GM19043 (cell line): ENCODE measurements at regions not wholly inside any gene's neighbourhood (a gene's known extent, or its start where the extent isn't known, plus 50 kb on each side); places are given as distances from the start of the nearest gene placed in this dataset.
"Not testable (repeated sequence)": the region's sequence is repeated elsewhere in the genome, so short reads cannot be mapped to it uniquely, and the experiment has no call there.

Experiments
- ATAC-seq: cut with Tn5 transposase; IDR thresholded peaks from one replicate; pipeline ENCODE4 v1.9.1; 2021; ENCODE audit warnings: low read depth; ENCODE audit not compliant: unreplicated experiment

DNA sequence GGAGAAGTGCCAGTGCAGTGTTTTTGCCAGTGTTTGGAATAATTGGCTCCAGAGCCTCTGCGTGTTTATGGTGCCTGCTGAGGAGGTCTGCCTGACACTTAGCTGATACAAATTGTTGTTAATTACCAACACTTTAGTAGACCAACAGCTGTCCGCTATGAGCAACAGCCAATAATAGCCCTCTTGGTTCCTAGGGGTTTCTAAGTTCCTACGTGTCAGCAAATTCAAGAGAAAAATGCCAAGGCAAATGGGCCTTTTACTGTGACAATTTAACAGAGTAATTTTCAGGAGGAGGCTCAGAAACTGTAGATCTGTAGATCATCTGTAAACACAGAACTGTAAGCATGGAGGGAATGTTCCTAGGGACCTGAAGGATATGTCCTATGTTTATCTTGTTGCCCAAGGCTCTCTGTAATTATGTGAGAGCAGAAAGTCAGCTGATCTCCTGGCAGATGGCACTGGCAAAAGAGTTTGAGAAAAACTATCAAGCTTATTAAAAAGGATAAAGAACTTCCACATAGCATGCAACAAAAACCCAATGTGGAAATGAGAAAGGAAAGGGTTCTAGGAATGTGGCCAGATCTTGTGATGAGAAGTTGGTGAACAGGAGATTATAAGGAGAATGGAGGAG is 157.7 kb downstream of the GJA1 start:
- ATAC-seq: no peak

DNA sequence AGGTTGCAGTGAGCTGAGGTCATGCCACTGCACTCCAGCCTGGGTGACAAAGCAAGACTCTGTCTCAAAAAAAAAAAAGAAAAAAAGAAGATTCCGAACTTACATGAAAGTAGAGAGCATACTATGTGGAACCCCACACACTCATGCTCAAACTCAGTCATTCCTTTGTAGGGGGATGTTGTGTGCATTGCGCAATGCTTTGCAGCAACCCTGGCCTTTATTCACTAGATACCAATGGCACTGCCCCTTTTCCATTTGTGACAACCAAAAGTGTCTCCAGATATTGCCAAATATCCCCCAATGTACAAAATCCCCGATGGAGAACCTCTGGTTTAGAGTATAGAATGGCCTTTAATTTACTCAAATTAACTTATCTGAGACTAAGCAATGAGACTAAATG is 158.6 kb downstream of the GJA1 start:
- no peak for ATAC-seq

GRCh38 chr6:121595646-121596045 is 160.2 kb downstream of the GJA1 start:
- ATAC-seq: no peak

DNA sequence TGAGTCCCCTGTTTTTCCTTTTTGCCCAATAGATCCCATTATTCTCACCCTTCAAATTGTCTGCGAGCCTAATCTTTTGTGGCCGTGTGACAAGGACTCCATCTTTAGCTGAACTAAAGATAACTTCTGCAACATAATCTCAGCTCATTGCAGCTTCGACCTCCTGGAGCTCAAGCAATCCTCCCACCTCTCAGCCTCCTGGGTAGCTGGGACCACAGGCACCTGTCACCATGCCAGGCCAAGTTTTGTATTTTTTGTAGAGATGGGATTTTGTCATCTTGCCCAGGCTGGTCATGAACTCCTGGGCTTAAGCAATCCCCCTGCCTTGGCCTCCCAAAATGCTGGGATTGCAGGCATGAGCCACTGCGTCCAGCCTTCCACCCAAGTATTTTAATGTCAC is 161.0 kb downstream of the GJA1 start:
- ATAC-seq: no peak

DNA sequence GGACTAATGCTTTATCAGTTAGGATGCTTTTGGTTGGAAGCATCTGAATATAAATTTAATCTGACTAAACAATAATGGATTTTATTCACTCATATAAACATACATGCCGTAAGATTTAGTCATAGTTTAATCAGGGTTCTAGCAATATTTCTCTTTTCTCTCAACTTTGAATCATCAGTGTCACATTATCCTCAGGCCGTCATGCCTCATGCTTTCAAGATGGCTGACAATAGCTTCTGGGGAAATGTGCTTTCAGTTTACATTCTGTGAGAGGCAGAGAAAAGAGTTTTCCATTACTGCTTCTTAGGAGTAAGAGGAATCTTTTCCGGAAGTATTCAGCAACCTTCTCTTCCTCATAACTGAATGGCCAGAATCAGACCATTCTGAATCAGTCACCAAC is 162.2 kb downstream of the GJA1 start:
- ATAC-seq: no peak

DNA sequence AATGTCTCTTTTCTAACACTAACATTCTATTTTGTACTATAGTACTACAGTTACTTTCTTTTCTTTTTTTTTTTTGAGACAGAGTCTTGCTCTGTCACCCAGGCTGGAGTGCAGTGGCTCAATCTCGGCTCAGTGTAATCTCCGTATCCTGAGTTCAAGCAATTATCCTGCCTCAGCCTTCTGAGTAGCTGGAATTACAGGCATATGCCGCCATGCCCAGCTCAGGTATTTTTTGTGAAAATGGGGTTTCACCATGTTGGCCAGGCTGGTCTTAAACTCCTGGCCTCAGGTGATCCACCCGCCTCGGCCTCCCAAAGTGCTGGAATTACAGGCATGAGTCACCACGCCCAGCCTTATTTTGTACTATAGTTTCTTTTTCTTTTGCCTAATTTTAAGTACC is 163.9 kb downstream of the GJA1 start:
- ATAC-seq: not testable (repeated sequence)

GRCh38 chr6:121600389-121601168 is 165.1 kb downstream of the GJA1 start:
- no peak for ATAC-seq

GRCh38 chr6:121603486-121603885 is 168.0 kb downstream of the GJA1 start:
- ATAC-seq: no peak

DNA sequence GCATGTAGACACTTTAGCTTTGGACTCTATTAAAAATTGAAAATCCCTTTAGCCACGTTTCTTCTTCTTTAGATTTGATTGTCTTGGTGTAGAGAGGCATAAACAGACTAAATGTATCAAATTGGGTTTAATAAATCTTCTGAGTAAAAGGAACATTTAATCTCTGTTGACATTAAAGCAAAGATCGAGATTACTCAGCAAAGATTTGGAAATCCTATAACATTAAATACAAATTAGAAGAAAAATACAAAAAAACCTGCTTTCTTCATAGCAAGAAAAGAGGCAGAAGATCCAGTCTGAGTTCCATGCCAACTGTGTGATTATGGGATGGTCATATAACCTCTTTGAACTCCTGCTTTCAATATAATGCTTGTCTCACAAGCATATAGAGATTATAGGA is 172.3 kb downstream of the GJA1 start:
- no peak for ATAC-seq

GRCh38 chr6:121608270-121608669 is 172.8 kb downstream of the GJA1 start:
- ATAC-seq: no peak

DNA sequence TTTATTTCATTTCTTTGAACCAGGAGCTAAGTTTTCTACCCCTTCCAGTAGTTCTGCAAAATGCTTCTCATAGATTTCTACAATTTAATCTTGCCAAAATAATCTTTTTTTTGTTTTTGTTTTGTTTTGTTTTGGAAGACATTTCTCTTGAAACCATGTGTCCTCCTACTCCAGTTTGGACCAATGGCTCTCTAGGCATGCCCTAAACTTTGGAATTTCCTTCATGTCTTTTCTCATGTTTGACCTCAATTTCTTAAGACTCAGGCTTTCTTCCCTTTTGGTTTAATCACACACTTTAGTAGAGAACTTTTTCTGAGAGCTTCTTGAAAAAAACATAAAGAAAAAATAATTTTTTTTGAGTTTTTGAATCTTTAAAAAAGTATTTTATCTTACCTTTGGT is 173.8 kb downstream of the GJA1 start:
- no peak for ATAC-seq

DNA sequence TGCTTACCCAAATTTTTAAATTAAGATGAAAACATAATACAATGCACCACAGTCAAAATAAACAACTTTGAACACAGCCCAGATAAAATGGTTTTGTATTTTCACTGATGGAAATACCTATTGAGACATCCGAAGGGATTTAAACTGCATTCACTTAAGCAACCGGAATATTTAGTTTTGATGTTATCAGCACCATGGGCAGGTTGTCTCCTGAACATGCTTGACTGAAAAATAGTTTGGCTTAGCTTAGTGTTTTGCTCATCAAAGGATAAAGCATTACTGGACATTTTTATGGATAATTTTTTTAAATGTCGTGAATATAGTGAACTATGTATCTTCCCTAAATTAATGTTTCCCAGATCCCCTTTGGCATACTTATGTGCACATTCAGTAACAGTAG is 177.5 kb downstream of the GJA1 start:
- ATAC-seq: no peak

- ATAC-seq: no peak
These were observed 178.7 kb downstream of the GJA1 start for GRCh38 chr6:121614115-121614514.

GRCh38 chr6:121615493-121615892 is 180.0 kb downstream of the GJA1 start:
- no peak for ATAC-seq

- no peak for ATAC-seq
These were observed 181.0 kb downstream of the GJA1 start for GRCh38 chr6:121616406-121616805.

DNA sequence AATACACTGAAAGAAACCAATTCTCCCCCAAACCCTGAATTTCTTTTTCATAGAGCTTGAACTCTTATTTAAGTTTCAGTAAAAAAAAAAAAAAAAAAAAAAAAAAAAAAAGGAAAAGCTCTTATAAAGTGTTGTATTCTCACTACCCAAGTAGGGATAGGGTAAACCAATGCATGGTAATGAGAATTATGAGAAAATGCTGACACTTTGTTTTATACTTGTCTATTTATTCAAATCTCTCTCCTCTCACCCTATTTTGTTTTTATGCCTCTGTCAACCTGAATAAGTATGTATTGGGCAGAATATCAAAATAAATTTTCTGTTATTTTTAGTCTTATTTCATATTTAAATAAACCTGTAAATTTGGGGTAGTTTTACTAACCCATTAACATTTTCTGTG is 181.9 kb downstream of the GJA1 start:
- ATAC-seq: no peak

GRCh38 chr6:121619013-121619412 is 183.6 kb downstream of the GJA1 start:
- no peak for ATAC-seq

DNA sequence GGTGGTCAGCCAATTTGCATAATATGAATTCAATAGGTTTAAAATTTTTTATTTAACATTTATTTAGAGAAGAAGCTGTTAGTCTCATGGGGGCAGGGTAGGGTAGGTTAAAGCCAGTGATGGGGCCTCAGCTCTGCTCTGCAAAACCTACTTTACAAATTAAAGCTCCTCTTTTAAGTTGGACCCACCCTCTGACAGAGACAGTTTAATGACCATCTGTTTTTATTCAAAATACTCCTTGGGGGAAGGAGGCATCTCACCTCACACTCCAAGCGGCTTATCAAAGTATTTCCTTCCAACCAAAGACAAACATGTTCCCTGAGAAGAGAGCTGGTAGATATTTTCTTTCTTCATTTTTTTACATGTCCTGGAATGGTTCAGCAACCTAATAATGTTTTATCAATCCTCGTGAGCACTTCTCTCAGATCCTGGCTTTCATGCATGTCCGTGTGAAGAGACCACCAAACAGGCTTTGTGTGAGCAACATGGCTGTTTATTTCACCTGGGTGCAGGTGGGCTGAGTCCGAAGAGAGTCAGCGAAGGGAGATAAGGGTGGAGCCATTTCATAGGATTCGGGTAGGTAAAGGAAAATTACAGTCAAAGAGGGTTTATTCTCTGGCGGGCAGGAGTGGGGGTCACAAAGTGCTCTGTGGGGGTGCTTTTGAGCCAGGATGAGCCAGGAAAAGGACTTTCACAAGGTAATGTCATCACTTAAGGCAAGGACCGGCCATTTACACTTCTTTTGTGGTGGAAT is 184.7 kb downstream of the GJA1 start:
- no peak for ATAC-seq

- no peak for ATAC-seq
These were observed 192.3 kb downstream of the GJA1 start for GRCh38 chr6:121627761-121628160.

DNA sequence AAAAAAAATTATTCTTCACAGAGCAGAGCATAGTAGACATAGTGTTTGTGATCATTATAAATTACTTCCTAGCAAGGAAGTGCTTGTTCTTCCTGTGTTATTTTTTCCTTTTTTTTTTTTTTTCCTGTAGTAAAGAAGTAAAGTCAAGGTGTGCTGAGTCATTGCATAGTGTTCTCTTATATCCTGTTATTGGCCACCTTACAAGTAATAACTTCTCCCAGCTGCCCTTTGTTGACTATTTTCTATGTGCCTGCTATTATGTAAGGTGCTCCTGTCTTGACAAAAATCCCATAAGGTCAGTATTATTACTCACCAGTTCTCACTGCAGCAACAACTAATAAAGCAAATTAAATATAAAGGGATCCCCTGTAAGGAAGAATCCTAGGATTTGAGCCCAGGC is 195.3 kb downstream of the GJA1 start:
- no peak for ATAC-seq

GRCh38 chr6:121631752-121632151 is 196.3 kb downstream of the GJA1 start:
- not testable (repeated sequence) for ATAC-seq

DNA sequence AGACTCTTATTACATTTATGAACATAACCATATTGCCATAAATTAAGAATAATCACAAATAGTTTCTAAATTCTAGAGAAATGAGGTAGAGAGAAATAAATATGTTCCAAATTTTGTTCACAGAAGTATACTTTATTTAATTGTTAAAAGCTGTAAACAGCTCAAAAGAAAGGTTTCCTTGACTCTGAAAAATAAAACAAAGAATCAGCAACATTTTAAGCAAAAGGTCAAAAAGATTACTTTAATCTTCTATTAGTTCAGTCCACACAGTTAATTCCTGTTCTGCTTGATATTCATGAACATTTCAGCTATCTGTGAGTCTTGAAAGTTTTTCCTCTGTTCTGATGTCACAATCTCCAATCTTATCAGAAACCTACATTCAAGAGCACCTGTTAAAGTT is 197.9 kb downstream of the GJA1 start:
- ATAC-seq: no peak
